H9 (cell line): ENCODE measurements at regions not wholly inside any gene's neighbourhood (a gene's known extent, or its start where the extent isn't known, plus 50 kb on each side); places are given as distances from the start of the nearest gene placed in this dataset.

Source experiments
- DNase-seq: peaks from one replicate; pipeline ENCODE4 v3.0.0-alpha.2; 2017
- H2AFZ ChIP-seq: one replicate; pipeline ENCODE4 v1.6.1; 2013; ENCODE audit warnings: mild to moderate bottlenecking, low read length, control low read depth, moderate library complexity
- H2AK5ac ChIP-seq: 2 replicates; pipeline ENCODE4 v1.6.1; 2013; ENCODE audit warnings: low read length, control low read depth, mixed read lengths; ENCODE audit not compliant: insufficient read length
- H2BK120ac ChIP-seq: one replicate; pipeline ENCODE4 v1.6.1; 2013; ENCODE audit warnings: low read depth, mild to moderate bottlenecking, low read length, control low read depth, inconsistent platforms; ENCODE audit not compliant: poor library complexity, severe bottlenecking
- H2BK12ac ChIP-seq: 2 replicates; pipeline ENCODE4 v1.6.1; 2013; ENCODE audit warnings: low read length, control low read depth, mixed read lengths, low read depth; ENCODE audit not compliant: insufficient read length
- H2BK15ac ChIP-seq: 2 replicates; pipeline ENCODE4 v1.6.1; 2013; ENCODE audit warnings: low read depth, low read length, control low read depth
- H2BK20ac ChIP-seq: one replicate; pipeline ENCODE4 v1.6.1; 2013; ENCODE audit warnings: low read depth, mild to moderate bottlenecking, low read length, control low read depth, inconsistent platforms; ENCODE audit not compliant: poor library complexity, severe bottlenecking
- H2BK5ac ChIP-seq: 2 replicates; pipeline ENCODE4 v1.6.1; 2013; ENCODE audit warnings: low read length, control low read depth, mixed read lengths; ENCODE audit not compliant: insufficient read length
- H3K14ac ChIP-seq: 2 replicates; pipeline ENCODE4 v1.6.1; 2013; ENCODE audit warnings: low read length, control low read depth; ENCODE audit not compliant: insufficient read depth
- H3K18ac ChIP-seq: 2 replicates; pipeline ENCODE4 v1.6.1; 2013; ENCODE audit warnings: low read depth, mild to moderate bottlenecking, mixed read lengths, low read length, control low read depth; ENCODE audit not compliant: insufficient read length
- H3K23ac ChIP-seq: 2 replicates; pipeline ENCODE4 v1.6.1; 2013; ENCODE audit warnings: low read length, control low read depth, mixed read lengths, low read depth; ENCODE audit not compliant: insufficient read length
- H3K23me2 ChIP-seq: 2 replicates; pipeline ENCODE4 v1.6.1; 2013; ENCODE audit warnings: low read depth, mild to moderate bottlenecking, mixed read lengths, low read length, control low read depth; ENCODE audit not compliant: insufficient read length, poor library complexity, severe bottlenecking
- H3K27ac ChIP-seq: 2 replicates; pipeline ENCODE4 v1.5.1; 2013; ENCODE audit warnings: low read length, control low read depth, mixed read lengths, low read depth; ENCODE audit not compliant: insufficient read length
- H3K27me3 ChIP-seq: 2 replicates; pipeline ENCODE4 v1.6.1; 2013; ENCODE audit warnings: low read length, control low read depth, inconsistent platforms; ENCODE audit not compliant: insufficient read depth
- H3K4ac ChIP-seq: 2 replicates; pipeline ENCODE4 v1.6.1; 2013; ENCODE audit warnings: low read depth, mild to moderate bottlenecking, control low read depth, inconsistent platforms, low read length, moderate library complexity
- H3K4me1 ChIP-seq: 2 replicates; pipeline ENCODE4 v1.6.1; 2013; ENCODE audit warnings: low read length, control low read depth, inconsistent platforms; ENCODE audit not compliant: insufficient read depth
- H3K4me2 ChIP-seq: 2 replicates; pipeline ENCODE4 v1.6.1; 2013; ENCODE audit warnings: low read length, control low read depth, mixed read lengths; ENCODE audit not compliant: insufficient read length, insufficient read depth
- H3K56ac ChIP-seq: 2 replicates; pipeline ENCODE4 v1.6.1; 2013; ENCODE audit warnings: low read depth, mild to moderate bottlenecking, mixed read lengths, low read length, control low read depth; ENCODE audit not compliant: insufficient read length
- H3K79me1 ChIP-seq: 2 replicates; pipeline ENCODE4 v1.6.1; 2013; ENCODE audit warnings: low read depth, mild to moderate bottlenecking, moderate library complexity, low read length, control low read depth, inconsistent platforms; ENCODE audit not compliant: insufficient read depth, poor library complexity, severe bottlenecking
- H3K79me2 ChIP-seq: 2 replicates; pipeline ENCODE4 v1.6.1; 2013; ENCODE audit warnings: low read length, control low read depth, inconsistent platforms; ENCODE audit not compliant: insufficient read depth
- H3K9ac ChIP-seq: 2 replicates; pipeline ENCODE4 v1.6.1; 2013; ENCODE audit warnings: low read length, control low read depth, mixed read lengths; ENCODE audit not compliant: insufficient read length; ENCODE audit errors: extremely low read depth
- H3K9me3 ChIP-seq: one replicate; pipeline ENCODE4 v1.6.1; 2013; ENCODE audit warnings: low read depth, low read length, inconsistent platforms; ENCODE audit not compliant: control insufficient read depth
- H3T11ph ChIP-seq: one replicate; pipeline ENCODE4 v1.6.1; 2013; ENCODE audit warnings: mild to moderate bottlenecking, low read length, control low read depth, inconsistent platforms
- H4K20me1 ChIP-seq: one replicate; pipeline ENCODE4 v1.6.1; 2013; ENCODE audit not compliant: control insufficient read depth, insufficient read length, insufficient read depth
- H4K5ac ChIP-seq: 2 replicates; pipeline ENCODE4 v1.6.1; 2013; ENCODE audit warnings: low read depth, mild to moderate bottlenecking, mixed read lengths, low read length, control low read depth; ENCODE audit not compliant: insufficient read length
- H4K8ac ChIP-seq: replicated peaks from 2 replicates; pipeline ENCODE4 v1.6.1; 2013; ENCODE audit warnings: low read length, control low read depth, mixed read lengths, low read depth; ENCODE audit not compliant: insufficient read length
- H4K91ac ChIP-seq: 2 replicates; pipeline ENCODE4 v1.6.1; 2013; ENCODE audit warnings: low read depth, mild to moderate bottlenecking, moderate library complexity, mixed read lengths, low read length, control low read depth; ENCODE audit not compliant: insufficient read length
- H3K27ac Mint-ChIP-seq, 3 experiments: 2 replicates in 2 of 3; 3 replicates in 1 of 3; pipeline ENCODE4 v1.8.0; 2020 to 2021; ENCODE audit warnings: mixed read lengths in 3 of 3, mild to moderate bottlenecking in 1 of 3, moderate library complexity in 1 of 3
- H3K27me3 Mint-ChIP-seq: 2 replicates; pipeline ENCODE4 v1.8.0; 2021; ENCODE audit warnings: low read depth, mild to moderate bottlenecking, moderate library complexity, mixed read lengths
- H3K36me3 Mint-ChIP-seq, 3 experiments: 2 replicates in 2 of 3; 3 replicates in 1 of 3; pipeline ENCODE4 v1.8.0; 2020 to 2021; ENCODE audit warnings: low read depth in 3 of 3, mixed read lengths in 3 of 3; ENCODE audit not compliant: insufficient read depth in 1 of 3
- H3K4me1 Mint-ChIP-seq, 2 experiments: 2 replicates each; pipeline ENCODE4 v1.8.0; 2020; ENCODE audit warnings: mixed read lengths in 2 of 2
- H3K4me3 Mint-ChIP-seq, 2 experiments: 2 replicates in 1 of 2; 3 replicates in 1 of 2; pipeline ENCODE4 v1.8.0; 2020 to 2021; ENCODE audit warnings: mild to moderate bottlenecking in 2 of 2, mixed read lengths in 2 of 2, moderate library complexity in 1 of 2
- H3K9me3 Mint-ChIP-seq, 2 experiments: 2 replicates in 1 of 2; 3 replicates in 1 of 2; pipeline ENCODE4 v1.8.0; 2020; ENCODE audit warnings: mild to moderate bottlenecking in 2 of 2, mixed read lengths in 2 of 2, moderate library complexity in 1 of 2
- WGBS: extraction: QIAGEN DNeasy Blood & Tissue Kit; methylation state at CpG from one replicate; pipeline ENCODE4 v1.1.7; 2013; ENCODE audit warnings: missing lambda C conversion rate, low lambda C conversion rate, mixed read lengths; ENCODE audit not compliant: insufficient read length; ENCODE audit errors: extremely low coverage; 5-methylcytosine and 5-hydroxymethylcytosine counted together
- TF ChIP-seq, protein P1 (sequence below): fragments of 200-600 bp; sonication (generic); conservative IDR thresholded peaks from 3 replicates; pipeline ENCODE4 v1.8.0; 2021; ENCODE audit warnings: antibody characterized with exemption, mild to moderate bottlenecking

DNA sequence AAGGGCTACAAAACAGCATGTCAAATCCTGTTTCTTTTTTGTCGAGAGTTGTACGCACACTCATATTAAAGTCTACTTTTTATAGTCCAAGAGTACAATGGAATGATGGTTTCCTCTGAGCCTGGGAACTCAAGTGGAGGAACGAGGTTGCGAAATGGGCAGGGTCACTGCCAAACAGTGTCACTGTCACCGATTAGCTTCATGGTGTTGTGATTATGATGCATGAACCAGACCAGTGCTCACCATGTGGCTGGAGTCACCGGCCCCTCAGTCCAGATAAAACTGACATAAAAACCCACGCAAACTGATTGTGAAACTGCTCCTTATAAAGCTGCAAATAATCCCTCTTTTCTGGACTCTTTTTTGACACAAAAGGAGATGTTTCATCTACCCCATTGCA lies 122.0 kb downstream of the COPS8 start:
- Histone ChIP-seq H3K79me2 (no peaks in the 10 kb centered on the region), H3K23me2 (no peaks in the 10 kb centered on the region), H4K91ac (no peak overlapping the region), H3K4ac (no peak overlapping the region), H2BK120ac (no peak overlapping the region), H3K23ac (no peak overlapping the region), H2BK15ac (no peak overlapping the region), H3K4me1 (peaks cover 14% of the 10 kb centered on the region; the same call in 1 of the 2 replicates), H2BK5ac (no peak overlapping the region), H3K18ac (no peak overlapping the region), H3K14ac (no peak overlapping the region), H3K56ac (no peak overlapping the region), H2BK12ac (no peak overlapping the region), H2AFZ (no peak overlapping the region), H4K20me1 (peaks cover 4% of the 10 kb centered on the region), H4K8ac (no peak overlapping the region), H2AK5ac (no peak overlapping the region), H4K5ac (no peak overlapping the region), H2BK20ac (no peak overlapping the region), H3K9ac (no peak overlapping the region), H3T11ph (no peak overlapping the region), H3K9me3 (no peaks in the 10 kb centered on the region), H3K4me2 (no peak overlapping the region), H3K27me3 (no peaks in the 10 kb centered on the region), H3K27ac (no peak overlapping the region), H3K79me1 (no peaks in the 10 kb centered on the region)
- Mint-ChIP-seq H3K27ac (no peak overlapping the region), H3K4me1 (peaks cover 38 to 43% of the 10 kb centered on the region in 2 experiments), H3K27me3 (peaks cover 2% of the 10 kb centered on the region), H3K9me3 (no peaks in the 10 kb centered on the region), H3K4me3 (no peak overlapping the region), H3K36me3 (no peaks in the 10 kb centered on the region)
- no CpG with 5 or more reads among the region's 7 CpGs for WGBS
- no peak for DNase-seq
- TF ChIP-seq, protein P1, sequence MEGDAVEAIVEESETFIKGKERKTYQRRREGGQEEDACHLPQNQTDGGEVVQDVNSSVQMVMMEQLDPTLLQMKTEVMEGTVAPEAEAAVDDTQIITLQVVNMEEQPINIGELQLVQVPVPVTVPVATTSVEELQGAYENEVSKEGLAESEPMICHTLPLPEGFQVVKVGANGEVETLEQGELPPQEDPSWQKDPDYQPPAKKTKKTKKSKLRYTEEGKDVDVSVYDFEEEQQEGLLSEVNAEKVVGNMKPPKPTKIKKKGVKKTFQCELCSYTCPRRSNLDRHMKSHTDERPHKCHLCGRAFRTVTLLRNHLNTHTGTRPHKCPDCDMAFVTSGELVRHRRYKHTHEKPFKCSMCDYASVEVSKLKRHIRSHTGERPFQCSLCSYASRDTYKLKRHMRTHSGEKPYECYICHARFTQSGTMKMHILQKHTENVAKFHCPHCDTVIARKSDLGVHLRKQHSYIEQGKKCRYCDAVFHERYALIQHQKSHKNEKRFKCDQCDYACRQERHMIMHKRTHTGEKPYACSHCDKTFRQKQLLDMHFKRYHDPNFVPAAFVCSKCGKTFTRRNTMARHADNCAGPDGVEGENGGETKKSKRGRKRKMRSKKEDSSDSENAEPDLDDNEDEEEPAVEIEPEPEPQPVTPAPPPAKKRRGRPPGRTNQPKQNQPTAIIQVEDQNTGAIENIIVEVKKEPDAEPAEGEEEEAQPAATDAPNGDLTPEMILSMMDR = no peak
